NCI-H226 (cell line): ENCODE measurements at regions not wholly inside any gene's neighbourhood (a gene's known extent, or its start where the extent isn't known, plus 50 kb on each side); places are given as distances from the start of the nearest gene placed in this dataset.

Experiments
- DNase-seq: peaks from one replicate; pipeline ENCODE4 v3.0.0-alpha.2; 2015

GRCh38 chr15:66933932-66934867 lies 131.2 kb upstream of the SMAD3 start:
- DNase-seq: no peak

- DNase-seq: no peak
These were observed 130.4 kb upstream of the SMAD3 start for GRCh38 chr15:66934868-66935520.

- no peak for DNase-seq
These were observed 129.7 kb upstream of the SMAD3 start for GRCh38 chr15:66935688-66936087.

GRCh38 chr15:66936109-66936860 lies 129.1 kb upstream of the SMAD3 start:
- DNase-seq: no peak

DNA sequence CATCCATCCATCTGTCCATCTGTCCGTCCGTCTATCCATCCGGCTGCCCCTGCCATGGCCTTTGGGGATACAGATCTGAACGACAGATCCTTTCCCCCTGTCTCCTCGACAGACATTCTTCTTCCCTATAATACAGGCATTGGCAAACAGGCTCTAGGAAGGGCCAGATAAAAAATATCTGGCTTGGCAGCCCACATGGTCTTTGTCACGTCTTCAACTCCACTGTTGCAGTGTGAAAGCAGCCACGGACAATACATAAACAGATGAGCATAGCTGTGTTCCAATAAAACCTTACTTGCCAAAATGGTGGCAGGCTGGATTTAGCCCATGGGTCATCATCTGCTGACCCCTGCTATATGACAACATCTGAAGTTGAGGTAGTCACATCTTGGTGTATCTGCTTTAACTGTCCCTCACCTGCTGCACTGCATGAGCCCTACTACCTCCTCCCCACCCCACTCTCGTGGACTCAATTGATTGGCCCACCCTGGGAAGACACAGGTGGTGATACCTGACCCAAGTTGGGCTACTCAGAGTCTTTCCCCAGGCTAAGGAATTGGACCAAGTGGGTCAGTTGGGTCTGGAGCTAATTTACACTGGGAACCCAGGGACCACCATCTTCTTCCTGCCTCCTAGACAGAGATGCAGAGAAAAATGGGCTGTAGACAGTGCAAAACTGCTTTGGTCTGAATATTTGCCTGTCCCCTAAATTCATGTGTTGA lies 128.4 kb upstream of the SMAD3 start:
- no peak for DNase-seq

DNA sequence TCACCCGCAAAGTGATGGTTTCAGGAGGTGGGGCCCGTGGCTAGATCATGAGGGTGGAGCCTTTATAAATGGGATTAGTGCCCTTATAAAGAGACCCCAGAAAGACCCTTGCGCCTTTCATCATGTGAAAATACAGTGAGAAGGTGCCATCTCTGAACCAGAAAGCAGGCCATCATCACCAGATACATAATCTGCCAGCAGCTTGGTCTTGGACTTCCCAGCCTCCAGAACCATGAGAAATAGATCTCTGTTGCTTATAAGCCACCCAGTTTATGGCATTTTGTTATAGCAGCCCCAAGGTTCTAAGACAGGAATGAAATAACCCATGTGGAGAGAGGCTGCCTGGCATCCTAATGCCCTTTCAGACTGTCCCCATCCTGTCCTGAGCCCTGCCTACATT lies 127.8 kb upstream of the SMAD3 start:
- DNase-seq: no peak

DNA sequence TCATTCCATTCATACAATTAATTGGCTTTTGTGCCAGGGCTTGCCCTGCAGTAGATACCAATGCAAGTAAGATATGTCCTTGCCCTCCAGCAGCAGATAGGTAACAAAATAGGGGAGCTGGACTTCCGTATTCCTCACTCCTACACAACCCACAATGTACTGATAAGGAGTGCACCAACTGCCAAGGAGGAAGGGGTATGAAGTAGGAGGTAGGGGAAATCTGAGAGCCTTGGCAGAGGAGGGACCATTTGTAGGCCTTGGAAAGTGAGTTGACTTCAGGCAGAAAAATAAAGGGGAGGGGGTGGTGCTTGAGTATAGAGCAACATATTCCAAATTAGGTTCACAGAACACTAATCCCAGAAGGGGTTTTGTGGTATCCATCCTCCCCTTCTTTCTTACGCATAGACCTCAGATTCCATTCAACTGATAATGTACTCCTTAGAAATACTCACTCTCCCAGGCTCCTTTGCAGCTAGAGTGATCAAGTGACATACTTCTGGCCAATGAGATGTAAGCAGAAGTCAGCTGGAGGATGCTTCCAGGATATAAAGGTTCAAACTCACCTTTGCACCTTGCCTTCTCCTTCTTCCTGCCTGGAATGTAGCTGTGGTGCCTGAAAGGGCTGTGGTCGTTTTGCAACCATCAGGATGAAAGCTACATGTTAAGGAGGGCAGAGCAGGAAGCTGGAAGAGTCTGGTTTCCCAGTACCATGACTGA lies 127.1 kb upstream of the SMAD3 start:
- peak; percentile 97 for DNase-seq

- DNase-seq: no peak
These were observed 126.4 kb upstream of the SMAD3 start for GRCh38 chr15:66939016-66939415.

DNA sequence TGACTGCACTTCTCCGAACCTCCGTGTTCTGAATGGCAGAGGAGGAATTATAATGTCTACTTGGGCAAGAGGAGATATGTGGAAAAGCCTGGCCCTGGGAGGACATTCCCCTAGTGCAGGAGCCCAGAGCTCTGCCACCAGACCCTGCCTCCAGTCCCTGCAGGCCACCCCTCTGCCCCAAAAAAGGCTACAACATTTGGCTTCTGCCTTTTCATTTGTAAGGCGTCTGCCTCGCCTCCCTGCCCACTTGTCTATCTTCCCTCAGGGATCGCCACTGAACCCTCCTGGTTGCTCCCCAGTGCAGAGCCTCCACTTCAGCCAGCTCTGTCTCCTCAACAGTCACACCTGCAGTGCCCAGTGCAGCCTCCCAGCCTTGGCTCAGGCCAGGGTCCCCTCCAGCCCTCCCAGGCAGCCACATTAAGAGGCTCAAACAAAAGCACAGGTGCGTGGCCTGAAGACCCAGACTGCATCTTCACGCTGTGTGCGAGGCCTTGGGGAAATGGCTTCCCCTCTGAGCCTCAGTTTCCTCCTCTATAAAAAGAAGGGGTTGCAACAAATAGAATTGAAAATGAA lies 125.9 kb upstream of the SMAD3 start:
- DNase-seq: no peak

DNA sequence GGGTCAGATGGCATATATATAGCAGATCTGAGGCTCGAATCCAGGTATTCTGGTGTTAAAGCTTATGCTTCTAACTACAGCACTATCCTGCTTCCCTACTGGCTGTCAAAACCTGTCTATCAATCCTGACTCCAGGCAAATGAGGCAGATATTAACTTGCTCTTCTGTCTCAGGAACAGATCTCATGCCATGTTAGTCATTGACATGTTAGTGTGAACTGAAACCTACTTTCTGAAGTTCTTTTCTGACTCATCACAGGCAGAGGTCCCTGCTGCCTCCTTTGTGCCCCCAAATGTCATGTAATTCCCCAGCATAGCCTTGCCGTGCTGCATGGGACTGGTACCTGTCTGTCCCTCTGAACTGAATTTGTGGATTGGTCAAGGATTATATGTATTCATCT lies 125.0 kb upstream of the SMAD3 start:
- peak; percentile 28 for DNase-seq

- DNase-seq: no peak
These were observed 124.2 kb upstream of the SMAD3 start for GRCh38 chr15:66941108-66941711.

DNA sequence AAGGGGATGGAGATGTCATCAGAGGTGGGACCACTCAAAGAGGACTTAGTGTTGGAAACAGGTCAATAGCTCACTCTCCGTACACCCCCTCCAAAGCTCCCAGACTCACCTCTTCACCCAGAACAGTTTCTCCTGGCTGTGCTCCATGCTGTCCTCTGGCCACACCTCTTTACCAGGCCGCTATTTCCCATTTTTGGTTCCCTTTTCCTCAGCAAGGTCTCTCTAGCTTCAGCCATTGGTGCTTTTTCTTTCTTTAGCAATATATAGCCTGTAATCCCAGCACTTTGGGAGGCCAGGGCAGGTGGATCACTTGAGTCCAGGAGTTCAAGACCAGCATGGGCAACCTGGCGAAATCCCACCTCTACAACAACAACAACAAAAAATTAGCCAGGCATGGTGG lies 123.6 kb upstream of the SMAD3 start:
- DNase-seq: no peak

DNA sequence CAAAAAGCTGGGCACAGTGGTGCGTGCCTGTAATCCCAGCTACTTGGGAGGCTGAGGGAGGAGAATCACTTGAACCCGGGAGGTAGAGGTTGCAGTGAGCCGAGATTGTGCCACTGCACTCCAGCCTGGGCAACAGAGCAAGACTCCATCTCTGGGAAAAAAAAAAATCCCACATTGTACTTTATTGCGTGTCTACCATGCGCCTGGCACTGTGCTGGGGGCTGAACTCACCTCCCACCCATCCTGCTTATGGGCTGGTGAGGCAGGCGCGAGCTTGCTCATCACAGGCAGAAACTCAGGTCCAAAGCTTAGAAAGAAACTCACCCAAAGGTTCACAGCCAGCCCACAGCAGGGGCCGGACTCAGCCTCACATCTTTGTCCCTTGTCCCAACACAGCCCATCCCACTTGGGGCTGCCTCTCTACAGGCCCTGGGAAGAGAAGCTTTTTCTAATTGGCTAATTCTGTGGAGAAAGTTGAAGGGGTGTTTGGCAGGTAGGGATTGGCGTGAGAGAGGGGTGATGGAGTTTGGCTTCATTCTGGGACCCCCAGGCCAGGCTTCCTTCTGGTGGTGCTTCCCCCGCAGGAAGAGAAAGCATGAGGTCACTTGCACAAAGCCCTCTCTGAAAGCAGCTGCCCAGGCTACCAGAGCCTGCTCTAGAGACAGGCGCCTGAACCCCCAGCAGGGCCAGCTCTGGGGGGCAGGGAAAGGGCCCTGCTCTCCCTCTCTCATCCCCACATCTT lies 122.6 kb upstream of the SMAD3 start:
- DNase-seq: no peak

- DNase-seq: no peak
These were observed 121.8 kb upstream of the SMAD3 start for GRCh38 chr15:66943456-66944095.

- DNase-seq: no peak
These were observed 121.3 kb upstream of the SMAD3 start for GRCh38 chr15:66944121-66944520.

GRCh38 chr15:66945286-66945685 lies 120.1 kb upstream of the SMAD3 start:
- DNase-seq: no peak

DNA sequence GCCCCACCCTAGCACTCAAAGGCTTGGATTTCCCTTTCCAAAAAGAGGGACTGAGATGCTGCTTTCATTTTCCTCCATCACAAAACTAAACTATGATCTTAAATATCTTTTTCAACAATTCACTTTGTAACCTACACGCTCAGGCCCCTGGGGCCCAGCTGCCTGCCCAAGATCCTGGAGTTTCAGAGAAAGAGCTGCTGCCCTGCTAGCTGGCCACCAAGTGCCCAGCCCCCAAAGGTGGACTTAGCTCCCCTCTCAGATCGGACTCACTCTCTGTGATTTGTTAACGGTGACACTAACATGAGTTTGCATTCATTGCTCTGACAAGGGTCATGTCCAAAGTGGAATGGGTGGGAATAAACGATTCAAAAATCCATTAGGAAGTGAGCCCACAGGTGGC lies 119.6 kb upstream of the SMAD3 start:
- no peak for DNase-seq

- peak; percentile 45 for DNase-seq
These were observed 118.7 kb upstream of the SMAD3 start for GRCh38 chr15:66946578-66947164.

DNA sequence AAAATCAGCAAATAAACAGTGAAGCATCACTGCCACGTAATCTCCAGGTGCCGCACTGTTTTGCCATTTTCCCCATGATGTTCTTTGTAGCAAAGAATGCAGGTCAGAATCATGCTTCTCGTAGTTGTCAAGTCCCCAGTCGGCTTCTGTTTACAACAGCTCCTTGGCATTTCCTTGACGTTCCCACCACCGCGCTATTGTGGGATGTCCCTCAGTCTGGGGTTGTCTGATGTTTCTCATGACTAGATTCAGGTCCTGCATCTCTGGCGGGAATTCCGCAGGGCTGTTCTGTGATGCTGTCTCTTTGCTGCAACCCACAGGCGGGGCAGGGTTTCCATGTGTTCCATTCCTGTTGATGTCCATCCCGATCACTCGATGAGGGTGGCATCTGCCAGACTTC lies 117.9 kb upstream of the SMAD3 start:
- DNase-seq: no peak

DNA sequence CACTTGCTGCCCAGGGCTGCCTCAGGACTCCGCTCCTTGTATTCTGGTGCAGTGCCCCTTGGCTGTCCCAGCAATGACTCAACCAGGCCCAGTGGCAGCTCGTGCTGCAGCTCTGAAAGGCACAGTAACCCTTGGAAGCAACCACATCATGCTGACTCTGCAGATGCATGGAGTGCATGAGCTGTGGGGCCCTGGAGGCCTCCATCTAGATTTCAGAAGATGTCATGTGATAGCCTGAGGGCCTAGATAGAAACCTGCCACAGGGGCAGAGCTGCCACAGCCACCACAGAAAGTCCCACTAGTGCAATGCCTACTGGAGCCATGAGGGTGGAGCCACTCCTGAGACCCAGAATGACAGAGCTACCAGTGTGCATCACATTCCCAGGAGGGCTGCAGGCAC lies 117.1 kb upstream of the SMAD3 start:
- DNase-seq: no peak
